ENCODE measurements at regions not wholly inside any gene's neighbourhood (a gene's known extent, or its start where the extent isn't known, plus 50 kb on each side); places are given as distances from the start of the nearest gene placed in this dataset.

DNA sequence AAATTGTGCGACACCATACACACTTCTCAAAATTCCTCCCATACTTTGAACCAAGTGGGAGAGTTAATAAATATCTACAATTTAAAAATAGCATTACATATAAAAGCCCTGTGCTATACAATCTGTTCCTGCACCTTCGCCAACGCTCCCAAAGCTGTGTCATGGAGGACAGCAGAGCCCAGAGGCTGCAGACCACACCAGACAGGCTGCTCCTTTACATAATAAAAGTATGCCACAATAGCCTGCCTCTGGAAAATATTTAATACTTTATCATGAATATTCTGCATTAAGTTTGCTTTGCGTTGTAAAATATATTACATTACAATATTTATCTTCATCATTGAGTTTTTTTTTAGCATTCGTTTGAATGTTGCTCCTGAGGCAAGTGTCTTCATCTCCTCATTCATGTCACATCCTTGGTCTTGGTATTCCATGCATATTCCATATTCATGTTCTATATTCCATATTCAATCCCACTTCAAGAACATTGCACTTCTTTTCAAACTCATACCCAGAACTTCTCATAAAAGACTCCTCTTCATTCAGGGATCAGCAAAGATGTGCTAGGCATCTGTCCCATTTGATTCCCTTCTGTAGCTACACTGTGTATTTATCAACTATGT, 663.9 kb downstream of the POM121L12 start:
- DNase-seq, result no peak

DNA sequence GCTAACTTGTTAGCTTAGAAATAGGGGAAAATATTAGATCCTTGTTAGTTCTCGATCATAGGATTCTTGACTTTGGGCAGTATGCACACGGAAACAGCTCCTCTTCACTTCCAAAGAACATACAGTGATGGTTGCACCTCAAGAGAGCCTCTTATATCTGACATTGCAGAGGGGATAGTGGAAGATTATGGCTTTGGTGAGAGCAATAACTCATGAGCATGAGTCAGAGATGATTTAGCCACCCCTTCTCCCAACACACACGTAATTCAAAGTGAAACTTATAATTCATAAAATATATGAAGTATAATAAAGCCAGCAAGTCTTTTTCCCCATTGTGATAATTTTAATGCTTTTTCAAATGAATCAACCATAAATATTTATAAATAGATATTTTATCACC, 683.7 kb downstream of the POM121L12 start:
- no peak for DNase-seq

DNA sequence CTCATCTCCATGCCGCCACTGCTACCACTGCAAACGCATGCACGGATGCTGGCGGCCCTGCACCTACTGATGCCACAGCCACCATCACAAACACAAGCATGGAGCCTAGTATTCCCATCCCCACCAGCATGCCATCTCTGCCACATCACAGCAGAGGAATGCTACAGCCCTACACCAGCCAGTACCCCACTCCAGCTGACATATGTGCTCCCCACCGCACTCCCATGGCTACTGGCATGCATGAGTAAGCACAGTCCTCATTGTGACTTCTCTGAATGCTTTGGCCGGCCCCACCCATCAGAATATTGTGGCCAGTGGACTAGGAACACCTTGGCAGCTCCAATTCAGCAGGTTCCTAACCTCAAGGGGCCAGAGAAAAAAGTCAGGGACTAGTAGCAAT, 705.5 kb downstream of the POM121L12 start:
- no peak for DNase-seq

- DNase-seq, result no peak
These were observed 708.4 kb downstream of the POM121L12 start for GRCh38 chr7:53743697-53744402.

DNA sequence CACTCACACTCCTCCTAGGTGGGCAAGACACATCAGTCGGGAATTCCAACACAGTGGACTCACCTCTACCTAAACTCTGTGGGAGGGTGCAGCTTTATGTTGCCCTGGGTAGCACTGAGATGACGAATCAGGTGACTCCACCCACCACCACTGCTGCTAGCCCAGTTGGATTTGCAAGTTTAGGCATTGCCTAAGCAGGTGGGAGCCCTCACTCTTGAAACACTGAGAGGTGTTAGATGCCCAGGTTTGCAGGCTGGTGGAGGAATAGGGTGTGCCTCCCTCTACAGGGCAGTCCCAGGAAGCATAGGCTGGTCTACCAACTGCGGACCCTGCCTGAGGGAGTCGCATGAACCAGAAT, 708.9 kb downstream of the POM121L12 start:
- no peak for DNase-seq

GRCh38 chr7:53756946-53757345, 721.5 kb downstream of the POM121L12 start:
- no peak for DNase-seq

DNA sequence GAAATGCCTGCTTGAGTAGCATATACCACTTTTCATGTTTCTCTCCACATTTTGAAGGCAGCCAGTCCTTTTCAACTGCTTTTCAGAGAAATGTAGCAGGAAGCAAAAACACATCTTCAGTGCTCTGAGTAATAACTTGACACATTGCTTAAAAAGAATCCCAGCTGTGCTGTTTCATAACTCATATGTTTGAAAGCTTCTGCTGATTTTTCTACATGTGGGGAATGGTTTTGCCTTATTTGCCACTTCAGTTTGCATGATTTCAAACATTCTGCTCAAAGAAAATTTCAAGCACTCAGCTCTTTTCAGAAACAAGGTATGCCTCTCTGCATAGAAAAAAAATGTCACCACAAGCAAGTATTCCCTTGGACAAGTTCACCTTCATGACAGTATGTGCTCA, 732.8 kb downstream of the POM121L12 start:
- DNase-seq, result no peak

- no peak for DNase-seq
These were observed 736.3 kb downstream of the POM121L12 start for GRCh38 chr7:53771701-53772100.

DNA sequence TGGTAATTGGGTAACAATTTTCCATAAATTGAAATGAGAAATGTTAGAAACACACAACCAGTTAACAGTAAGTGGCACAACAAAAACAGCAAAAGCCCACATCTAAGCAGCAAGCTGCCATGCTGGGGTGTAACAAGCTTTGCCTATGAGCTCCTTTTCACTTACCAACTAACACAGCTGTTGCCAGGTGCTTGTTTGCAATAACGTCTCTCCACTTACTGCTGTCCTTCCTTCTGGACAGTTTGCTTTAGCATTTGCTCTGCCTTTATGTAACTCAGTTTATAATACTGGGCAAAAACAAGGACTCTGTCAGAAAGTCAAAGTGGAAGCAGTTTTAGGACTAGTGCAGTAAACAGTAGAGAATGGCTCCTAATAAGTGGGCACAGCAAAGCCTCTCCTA, 740.9 kb downstream of the POM121L12 start:
- no peak for DNase-seq

GRCh38 chr7:53789741-53790140, 752.4 kb upstream of the VSTM2A start:
- no peak for DNase-seq

- no peak for DNase-seq
These were observed 747.4 kb upstream of the VSTM2A start for GRCh38 chr7:53794816-53795215.

DNA sequence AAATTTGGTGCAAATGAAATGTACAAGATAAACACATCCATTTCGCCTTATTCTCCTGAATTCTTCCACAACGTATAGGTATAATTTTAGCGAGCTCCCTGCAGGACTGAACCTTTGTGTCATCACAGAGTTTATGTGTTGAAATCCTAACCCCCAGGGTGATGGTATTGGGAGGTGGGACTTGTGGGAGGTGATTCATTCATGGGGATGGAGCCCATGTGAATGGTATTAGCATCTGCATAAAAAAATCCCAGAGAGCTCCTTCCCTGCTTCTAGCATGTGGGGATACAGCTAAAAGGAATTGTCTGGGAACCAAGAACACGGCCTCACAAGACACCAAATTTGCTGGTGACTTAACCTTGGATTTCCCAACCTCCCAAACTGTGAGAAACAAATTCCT, 741.4 kb upstream of the VSTM2A start:
- no peak for DNase-seq

DNA sequence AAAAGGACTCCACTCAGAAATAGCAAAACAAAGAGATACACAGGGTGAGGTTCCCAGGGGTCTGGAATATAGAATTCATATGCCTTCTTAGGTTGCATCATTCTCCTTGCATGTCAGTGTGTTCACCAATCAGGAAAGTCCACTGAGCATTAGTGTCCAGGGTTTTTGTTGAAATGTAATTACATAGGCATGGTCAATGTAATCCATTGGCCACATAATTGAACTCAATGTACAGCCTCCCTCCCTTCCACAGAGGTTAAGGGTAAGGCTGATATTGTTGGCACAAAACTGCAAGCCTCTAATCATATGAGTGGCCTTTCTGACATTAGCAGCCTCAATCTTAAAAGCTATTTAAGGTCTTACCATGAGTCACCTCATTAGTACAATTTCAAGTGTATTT, 736.1 kb upstream of the VSTM2A start:
- no peak for DNase-seq

DNA sequence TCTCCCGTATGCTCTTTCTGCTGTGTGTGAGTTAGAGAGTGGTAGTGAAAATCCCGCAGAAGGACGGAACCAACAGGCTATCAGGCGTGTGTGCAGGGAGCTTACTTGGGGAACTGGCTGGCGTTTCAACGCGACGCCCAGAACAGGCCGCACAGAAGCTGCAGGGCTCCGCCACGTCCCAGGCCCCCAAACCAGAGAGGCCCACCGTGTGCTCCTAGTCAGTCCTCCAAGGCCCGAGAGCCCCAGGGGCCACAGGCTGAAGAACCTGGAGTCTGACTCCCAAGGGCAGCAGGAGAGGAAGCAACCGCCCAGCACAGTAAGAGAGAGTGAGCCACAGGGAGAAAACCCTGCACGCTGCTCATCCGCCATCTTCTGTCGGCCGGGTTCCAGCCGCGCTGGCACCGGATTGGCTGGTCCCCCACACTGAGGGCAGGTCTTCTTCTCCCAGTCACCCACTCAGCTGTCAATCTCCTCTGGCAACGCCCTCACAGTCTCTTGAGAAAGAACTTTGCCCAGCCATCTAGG, 730.6 kb upstream of the VSTM2A start:
- no peak for DNase-seq

DNA sequence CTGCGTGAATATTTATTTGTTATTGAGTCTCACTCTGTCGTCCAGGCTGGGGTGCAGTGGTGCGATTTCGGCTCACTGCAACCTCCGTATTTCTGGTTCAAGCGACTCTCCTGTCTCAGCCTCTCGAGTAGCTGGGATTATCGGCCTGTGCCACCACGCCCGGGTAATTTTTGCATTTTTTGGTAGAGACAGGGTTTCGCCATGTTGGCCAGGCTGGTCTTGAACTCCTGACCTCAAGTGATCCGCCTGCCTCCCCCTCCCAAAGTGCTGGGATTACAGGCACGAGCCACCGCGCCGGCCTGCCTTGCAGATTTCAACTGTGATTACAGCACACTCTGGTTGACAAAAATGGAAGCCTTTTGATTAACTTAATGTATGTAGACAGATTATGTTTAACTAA, 730.0 kb upstream of the VSTM2A start:
- DNase-seq, result no peak

- DNase-seq, result no peak
These were observed 706.9 kb upstream of the VSTM2A start for GRCh38 chr7:53835301-53835700.

DNA sequence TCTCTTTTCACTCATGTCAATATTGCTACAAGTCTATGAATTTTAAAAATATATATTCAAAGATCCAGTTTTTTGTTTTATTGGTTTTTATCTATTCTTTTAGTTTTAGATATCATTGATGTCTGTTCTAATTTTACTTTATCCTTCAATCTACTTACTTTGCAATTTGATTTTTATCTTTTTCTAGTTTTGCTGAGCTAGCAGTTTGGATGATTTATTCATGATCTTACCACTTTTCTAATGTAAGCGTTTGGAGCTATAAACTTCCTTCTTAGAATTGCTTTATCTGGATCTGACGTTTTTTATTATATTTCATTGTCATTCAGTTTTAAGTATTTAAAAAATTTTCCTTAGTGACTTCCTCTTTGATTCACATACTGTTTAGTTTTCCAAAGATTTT, 664.5 kb upstream of the VSTM2A start:
- DNase-seq, result no peak

GRCh38 chr7:53900856-53901528, 641.2 kb upstream of the VSTM2A start:
- no peak for DNase-seq

- DNase-seq, result no peak
These were observed 637.8 kb upstream of the VSTM2A start for GRCh38 chr7:53904355-53904754.

- DNase-seq, result no peak
These were observed 624.5 kb upstream of the VSTM2A start for GRCh38 chr7:53917637-53918036.

DNA sequence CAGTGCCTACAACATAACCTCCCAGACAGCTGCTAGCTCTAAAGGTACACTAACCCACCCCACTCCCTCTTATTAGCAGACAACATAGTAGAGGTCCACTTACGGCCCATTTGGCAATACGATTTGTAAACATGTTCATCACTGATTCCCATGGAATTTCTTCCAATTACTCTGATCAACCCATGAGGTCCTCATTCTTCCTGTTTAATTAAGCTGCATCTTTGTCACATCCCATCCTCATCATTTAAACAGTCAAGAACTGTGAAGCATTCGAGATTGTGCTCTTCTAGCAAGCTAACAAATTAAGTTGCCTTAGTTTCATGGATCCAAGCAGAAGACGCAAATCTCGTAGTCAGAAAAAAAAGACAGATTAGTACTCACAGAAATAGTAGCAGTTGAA, 622.2 kb upstream of the VSTM2A start:
- DNase-seq, result no peak

DNA sequence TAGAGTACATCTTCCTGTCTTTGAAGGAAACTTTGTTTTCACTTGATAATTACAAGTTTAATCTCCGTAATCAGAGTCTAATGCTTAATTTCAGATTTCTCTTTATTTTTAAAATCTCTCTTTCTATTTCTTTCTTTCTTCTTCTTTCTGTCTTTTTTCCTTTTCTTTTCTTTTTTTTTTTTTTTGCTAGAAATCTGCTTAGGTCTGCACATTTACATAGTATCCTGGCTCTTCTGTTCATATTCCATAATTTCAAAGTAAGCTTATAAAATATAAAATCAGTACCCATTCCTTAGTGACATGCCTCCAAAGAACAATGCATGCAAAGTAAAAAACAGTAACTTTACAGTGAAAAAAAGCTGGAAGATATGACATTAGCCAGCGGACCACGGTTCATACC, 601.7 kb upstream of the VSTM2A start:
- DNase-seq, result no peak

GRCh38 chr7:53947732-53948131, 594.4 kb upstream of the VSTM2A start:
- peak; percentile 14 for DNase-seq

All from renal pelvis (tissue), 1 donor.